Esophagus (tissue), 2 donors: ENCODE measurements at regions not wholly inside any gene's neighbourhood (a gene's known extent, or its start where the extent isn't known, plus 50 kb on each side); places are given as distances from the start of the nearest gene placed in this dataset.

Experiments
- H3K27ac ChIP-seq, 2 donors: one replicate each; pipeline ENCODE4 v1.5.1; 2013; ENCODE audit warnings: low read depth in 2 of 2, mild to moderate bottlenecking in 2 of 2, inconsistent platforms in 1 of 2, low read length in 1 of 2, moderate library complexity in 1 of 2
- H3K27me3 ChIP-seq, 2 donors: one replicate each; pipeline ENCODE4 v1.6.1; 2013; ENCODE audit warnings: low read length in 2 of 2, control low read depth in 1 of 2, mild to moderate bottlenecking in 1 of 2; ENCODE audit not compliant: insufficient read depth in 2 of 2, control insufficient read depth in 1 of 2
- H3K36me3 ChIP-seq, 2 donors: one replicate each; pipeline ENCODE4 v1.6.1; 2013; ENCODE audit warnings: low read length in 1 of 2; ENCODE audit not compliant: control insufficient read depth in 2 of 2, insufficient read depth in 2 of 2
- H3K4me1 ChIP-seq, 2 donors: one replicate each; pipeline ENCODE4 v1.6.1; 2013; ENCODE audit warnings: low read length in 1 of 2; ENCODE audit not compliant: control insufficient read depth in 2 of 2, insufficient read depth in 2 of 2
- H3K4me3 ChIP-seq, 2 donors: one replicate each; pipeline ENCODE4 v1.5.1; 2013; ENCODE audit warnings: low read length in 2 of 2, mild to moderate bottlenecking in 2 of 2, low read depth in 1 of 2, moderate library complexity in 1 of 2
- H3K9me3 ChIP-seq, 2 donors: one replicate each; pipeline ENCODE4 v1.6.1; 2013; ENCODE audit warnings: mild to moderate bottlenecking in 2 of 2, low read depth in 1 of 2, low read length in 1 of 2, moderate library complexity in 1 of 2; ENCODE audit not compliant: control insufficient read depth in 2 of 2, insufficient read depth in 1 of 2
- WGBS, 2 donors: extraction: QIAGEN DNeasy Blood & Tissue Kit; methylation state at CpG; one replicate each; pipeline ENCODE4 v1.1.7; 2013; 5-methylcytosine and 5-hydroxymethylcytosine counted together
- donor health status: healthy with polysubstance abuse.
- donor health status: Bipolar disorder and iron deficiency.

GRCh38 chr13:53683608-53684007 lies 655.0 kb downstream of the OLFM4 start:
- Histone ChIP-seq H3K36me3 (no peaks in the 10 kb centered on the region), H3K4me3 (no peak overlapping the region), H3K4me1 (no peaks in the 10 kb centered on the region), H3K9me3 (peaks cover 0 to 4% of the 10 kb centered on the region in 2 donors), H3K27me3 (no peaks in the 10 kb centered on the region), H3K27ac (no peak overlapping the region)
- whole genome bisulfite sequencing, 2 donors: 84 to 88% methylated on average over 2 of the region's 2 CpGs

- Histone ChIP-seq H3K9me3 (no peaks in the 10 kb centered on the region), H3K36me3 (no peaks in the 10 kb centered on the region), H3K4me3 (no peak overlapping the region), H3K27ac (no peak overlapping the region), H3K4me1 (no peaks in the 10 kb centered on the region), H3K27me3 (no peaks in the 10 kb centered on the region)
- WGBS, 2 donors: 81 to 88% methylated on average over 2 of the region's 2 CpGs
Observed at GRCh38 chr13:53691417-53691816, 662.8 kb downstream of the OLFM4 start.

- H3K27me3 ChIP-seq: no peaks in the 10 kb centered on the region
- H3K36me3 ChIP-seq: no peaks in the 10 kb centered on the region
- no peaks in the 10 kb centered on the region for H3K9me3 ChIP-seq
- no peak overlapping the region for H3K27ac ChIP-seq
- WGBS, 2 donors: 66 to 71% methylated on average over 2 of the region's 2 CpGs
- no peak overlapping the region for H3K4me3 ChIP-seq
- no peaks in the 10 kb centered on the region for H3K4me1 ChIP-seq
Observed at GRCh38 chr13:53694814-53695532, 666.4 kb downstream of the OLFM4 start.

DNA sequence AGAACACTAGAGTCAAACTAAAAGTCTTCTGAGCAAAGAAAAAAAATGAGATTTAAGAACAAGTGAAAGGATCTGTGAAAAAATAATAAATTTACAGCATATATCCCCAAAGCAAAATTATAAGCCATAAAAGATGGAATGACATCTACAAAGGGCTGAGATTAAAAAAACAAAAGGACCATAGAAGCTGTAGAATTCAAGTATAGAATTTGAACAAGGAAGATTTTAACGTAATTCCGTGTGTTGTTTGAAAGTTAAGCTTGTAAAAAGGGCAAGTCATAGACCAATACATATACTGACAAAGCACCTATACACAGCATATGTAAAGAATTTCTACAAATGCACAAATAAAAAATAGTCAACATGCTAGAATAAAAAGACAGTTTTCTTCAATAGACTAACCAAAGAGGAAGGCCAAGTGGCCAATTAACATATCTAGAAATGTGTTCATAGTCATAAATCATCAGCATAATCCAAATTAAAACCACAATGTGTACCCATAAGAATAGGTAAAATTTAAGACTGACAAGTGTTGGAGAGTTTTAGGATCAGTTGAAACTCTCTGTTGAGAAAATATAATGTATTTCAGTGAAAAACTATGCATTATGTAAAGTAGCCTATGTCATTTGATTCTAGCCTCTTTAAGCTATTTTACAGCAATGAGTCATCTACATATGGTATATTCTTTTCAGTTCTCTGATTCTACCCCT lies 674.9 kb downstream of the OLFM4 start:
- Histone ChIP-seq H3K4me1 (no peaks in the 10 kb centered on the region), H3K27me3 (no peaks in the 10 kb centered on the region), H3K9me3 (no peaks in the 10 kb centered on the region), H3K4me3 (no peak overlapping the region), H3K36me3 (no peaks in the 10 kb centered on the region), H3K27ac (no peak overlapping the region)
- 76 to 91% methylated on average over 2 of the region's 2 CpGs for WGBS, 2 donors

DNA sequence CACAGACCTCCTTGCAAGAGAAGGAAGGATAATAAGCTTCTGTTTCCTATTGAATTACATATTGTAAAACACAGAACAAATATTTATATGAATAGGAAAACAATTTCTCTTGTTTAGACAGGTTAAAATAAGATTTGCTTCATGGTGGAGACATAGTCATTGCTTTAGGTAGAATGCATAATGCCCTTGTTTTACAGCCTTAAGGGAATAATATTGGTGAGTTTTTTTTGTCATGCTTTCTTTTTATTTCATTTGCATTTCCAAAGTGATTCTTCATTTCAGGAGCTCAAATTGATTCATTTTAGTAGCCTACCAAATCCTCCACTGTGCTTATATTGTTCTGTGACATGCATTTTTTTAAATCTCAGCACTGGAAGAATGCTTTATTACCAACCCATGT lies 690.7 kb downstream of the OLFM4 start:
- Histone ChIP-seq H3K27me3 (no peaks in the 10 kb centered on the region), H3K4me1 (no peaks in the 10 kb centered on the region), H3K9me3 (no peaks in the 10 kb centered on the region), H3K27ac (no peak overlapping the region), H3K4me3 (no peak overlapping the region), H3K36me3 (no peaks in the 10 kb centered on the region)

DNA sequence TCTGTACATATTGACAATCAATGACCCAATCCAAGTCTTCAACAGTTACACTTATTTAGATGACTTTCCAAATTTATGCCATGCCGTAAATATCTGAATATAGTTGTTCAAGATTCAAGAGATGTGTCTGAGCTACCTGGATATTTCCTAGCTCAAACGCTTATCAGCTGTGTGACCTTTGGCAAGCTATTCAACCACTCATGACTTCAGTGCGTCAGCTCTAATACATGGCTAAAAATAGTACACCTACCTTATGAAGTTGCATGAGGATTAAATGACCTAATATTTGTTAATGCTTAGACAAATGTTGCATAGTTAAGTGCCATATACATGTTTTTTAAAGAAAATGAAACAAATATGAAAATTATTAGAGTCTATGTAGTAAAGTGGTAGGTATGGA lies 704.1 kb downstream of the OLFM4 start:
- Histone ChIP-seq H3K4me3 (no peak overlapping the region), H3K4me1 (no peaks in the 10 kb centered on the region), H3K27me3 (no peaks in the 10 kb centered on the region), H3K27ac (no peak overlapping the region), H3K36me3 (no peaks in the 10 kb centered on the region), H3K9me3 (no peaks in the 10 kb centered on the region)
- 75 to 81% methylated on average over 3 of the region's 3 CpGs for WGBS, 2 donors

DNA sequence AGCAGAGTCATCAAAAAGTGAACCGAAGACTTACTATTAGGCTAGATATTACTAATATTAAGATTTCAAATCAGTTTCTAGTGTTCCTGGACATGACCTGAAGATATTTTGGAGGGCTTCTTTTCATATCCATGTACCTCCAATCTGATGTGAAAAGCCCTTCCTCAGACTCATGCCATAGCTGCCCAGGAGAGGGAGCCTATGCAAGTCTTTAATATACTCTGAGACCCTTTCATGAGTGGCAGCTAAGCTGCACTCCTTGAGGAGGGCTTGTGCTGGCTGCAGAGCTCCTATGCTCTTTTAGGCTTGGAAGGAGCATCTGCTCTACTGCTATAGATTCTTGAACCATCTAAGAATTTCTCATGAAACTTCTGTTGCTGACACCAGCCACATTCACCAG lies 715.3 kb downstream of the OLFM4 start:
- 92 to 99% methylated on average over 1 of the region's 1 CpG for WGBS, 2 donors
- no peaks in the 10 kb centered on the region for H3K27me3 ChIP-seq
- no peaks in the 10 kb centered on the region for H3K9me3 ChIP-seq
- H3K4me3 ChIP-seq: no peak overlapping the region
- H3K27ac ChIP-seq: no peak overlapping the region
- no peaks in the 10 kb centered on the region for H3K4me1 ChIP-seq
- no peaks in the 10 kb centered on the region for H3K36me3 ChIP-seq

- Histone ChIP-seq H3K4me1 (no peaks in the 10 kb centered on the region), H3K27ac (no peak overlapping the region), H3K9me3 (no peaks in the 10 kb centered on the region), H3K4me3 (no peak overlapping the region), H3K36me3 (no peaks in the 10 kb centered on the region), H3K27me3 (no peaks in the 10 kb centered on the region)
- 89 to 99% methylated on average over 1 of the region's 1 CpG for WGBS, 2 donors
Observed at GRCh38 chr13:53747825-53748224, 719.2 kb downstream of the OLFM4 start.

GRCh38 chr13:53749306-53749705 lies 720.7 kb downstream of the OLFM4 start:
- Histone ChIP-seq H3K4me3 (no peak overlapping the region), H3K27me3 (no peaks in the 10 kb centered on the region), H3K4me1 (no peaks in the 10 kb centered on the region), H3K27ac (no peak overlapping the region), H3K36me3 (no peaks in the 10 kb centered on the region), H3K9me3 (no peaks in the 10 kb centered on the region)
- 47 to 55% methylated on average over 3 of the region's 3 CpGs for WGBS, 2 donors

DNA sequence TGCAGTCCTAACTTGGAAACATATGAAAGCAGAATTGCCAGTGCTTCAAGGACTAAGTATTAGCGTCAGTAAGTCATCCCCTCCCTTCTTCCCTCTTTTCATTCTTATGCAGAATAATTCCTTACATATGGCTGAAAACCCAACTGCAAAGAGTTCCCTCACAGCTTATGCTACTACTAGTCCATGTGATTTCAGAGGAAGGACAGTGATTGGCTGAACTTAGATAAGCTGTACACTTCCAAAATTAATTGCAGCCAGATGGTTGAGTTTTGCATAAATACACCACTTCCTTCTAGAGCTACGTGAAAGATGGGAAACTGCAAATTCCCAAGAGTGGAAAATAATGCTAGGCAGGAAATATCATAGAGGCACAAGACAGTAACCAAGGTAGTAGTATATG lies 730.4 kb downstream of the OLFM4 start:
- no peaks in the 10 kb centered on the region for H3K4me1 ChIP-seq
- no peaks in the 10 kb centered on the region for H3K36me3 ChIP-seq
- 44 to 46% methylated on average over 2 of the region's 2 CpGs for WGBS, 2 donors
- no peak overlapping the region for H3K27ac ChIP-seq
- no peaks in the 10 kb centered on the region for H3K27me3 ChIP-seq
- H3K9me3 ChIP-seq: peaks cover 4 to 13% of the 10 kb centered on the region in 2 donors
- no peak overlapping the region for H3K4me3 ChIP-seq
